ENCODE measurements at regions not wholly inside any gene's neighbourhood (a gene's known extent, or its start where the extent isn't known, plus 50 kb on each side); places are given as distances from the start of the nearest gene placed in this dataset.

DNA sequence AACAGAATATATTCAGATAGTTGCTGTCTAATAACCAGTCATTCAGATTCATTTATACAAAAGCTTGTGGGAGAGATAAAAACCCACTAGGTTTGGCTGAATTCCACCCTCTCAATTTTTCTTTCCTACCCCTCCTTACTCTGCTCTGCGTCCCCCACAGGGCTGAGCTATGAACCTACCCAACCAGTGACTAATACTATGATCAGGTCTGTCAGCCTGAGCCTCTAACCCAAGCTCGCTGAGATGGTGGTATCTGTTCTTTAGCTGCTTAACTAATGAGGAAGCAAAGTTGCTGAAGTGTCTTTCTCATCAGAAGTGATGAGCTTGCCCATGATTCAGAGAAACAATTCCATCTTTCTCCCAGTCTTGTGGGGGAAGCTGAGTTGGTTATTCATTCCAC is 248.7 kb upstream of the GPR26 start:
- TF ChIP-seq, protein P1, sequence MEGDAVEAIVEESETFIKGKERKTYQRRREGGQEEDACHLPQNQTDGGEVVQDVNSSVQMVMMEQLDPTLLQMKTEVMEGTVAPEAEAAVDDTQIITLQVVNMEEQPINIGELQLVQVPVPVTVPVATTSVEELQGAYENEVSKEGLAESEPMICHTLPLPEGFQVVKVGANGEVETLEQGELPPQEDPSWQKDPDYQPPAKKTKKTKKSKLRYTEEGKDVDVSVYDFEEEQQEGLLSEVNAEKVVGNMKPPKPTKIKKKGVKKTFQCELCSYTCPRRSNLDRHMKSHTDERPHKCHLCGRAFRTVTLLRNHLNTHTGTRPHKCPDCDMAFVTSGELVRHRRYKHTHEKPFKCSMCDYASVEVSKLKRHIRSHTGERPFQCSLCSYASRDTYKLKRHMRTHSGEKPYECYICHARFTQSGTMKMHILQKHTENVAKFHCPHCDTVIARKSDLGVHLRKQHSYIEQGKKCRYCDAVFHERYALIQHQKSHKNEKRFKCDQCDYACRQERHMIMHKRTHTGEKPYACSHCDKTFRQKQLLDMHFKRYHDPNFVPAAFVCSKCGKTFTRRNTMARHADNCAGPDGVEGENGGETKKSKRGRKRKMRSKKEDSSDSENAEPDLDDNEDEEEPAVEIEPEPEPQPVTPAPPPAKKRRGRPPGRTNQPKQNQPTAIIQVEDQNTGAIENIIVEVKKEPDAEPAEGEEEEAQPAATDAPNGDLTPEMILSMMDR (IDR thresholded peaks at IDR 0.05): no peak
- H3K27ac ChIP-seq: no peak overlapping the region
- no peak overlapping the region for H3K4me3 ChIP-seq
- H3K9me3 ChIP-seq: no peaks in the 10 kb centered on the region
- 51 to 58% methylated on average over 2 of the region's 2 CpGs for WGBS, 2 donors
- H3K27me3 ChIP-seq: peaks cover 0 to 8% (median 0%) of the 10 kb centered on the region in 4 donors
- ATAC-seq (no peak), DNase-seq (no peak), FAIRE-seq (no peak)
- H3K4me1 ChIP-seq: no peaks in the 10 kb centered on the region
- intact Hi-C loops (cut with DNase I): no loop called here
- no peaks in the 10 kb centered on the region for H3K36me3 ChIP-seq

DNA sequence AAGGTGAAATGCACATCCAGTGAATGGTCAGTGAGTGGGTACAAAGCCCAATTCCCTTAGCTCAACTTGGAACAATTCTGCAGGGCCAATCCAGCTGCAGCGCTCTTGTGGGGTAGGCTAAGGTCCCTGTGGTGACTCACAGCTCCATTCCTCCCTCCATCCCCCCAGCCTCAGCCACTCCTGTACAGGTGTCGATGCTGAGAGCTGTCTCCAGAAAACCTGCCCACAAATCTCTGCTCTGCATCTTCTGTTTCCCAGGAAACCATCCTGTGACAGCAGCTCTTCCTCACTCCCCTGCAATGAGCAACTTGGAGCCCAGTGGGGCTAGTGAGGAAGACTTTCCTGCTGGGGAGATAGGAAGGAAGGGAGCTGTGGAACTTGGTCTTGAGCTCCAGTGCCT is 244.7 kb upstream of the GPR26 start:
- H3K36me3 ChIP-seq: no peaks in the 10 kb centered on the region
- no peak overlapping the region for H3K4me3 ChIP-seq
- no peak overlapping the region for H3K27ac ChIP-seq
- no peak for FAIRE-seq
- H3K27me3 ChIP-seq: peaks cover 0 to 2% (median 0%) of the 10 kb centered on the region in 4 donors
- H3K9me3 ChIP-seq: no peaks in the 10 kb centered on the region
- 69 to 76% methylated on average over 2 of the region's 2 CpGs for WGBS, 2 donors
- TF ChIP-seq, protein P1 (IDR thresholded peaks at IDR 0.05): no peak
- no peak for DNase-seq
- ATAC-seq: no peak
- no peaks in the 10 kb centered on the region for H3K4me1 ChIP-seq
- intact Hi-C loops (cut with DNase I): no loop called here

DNA sequence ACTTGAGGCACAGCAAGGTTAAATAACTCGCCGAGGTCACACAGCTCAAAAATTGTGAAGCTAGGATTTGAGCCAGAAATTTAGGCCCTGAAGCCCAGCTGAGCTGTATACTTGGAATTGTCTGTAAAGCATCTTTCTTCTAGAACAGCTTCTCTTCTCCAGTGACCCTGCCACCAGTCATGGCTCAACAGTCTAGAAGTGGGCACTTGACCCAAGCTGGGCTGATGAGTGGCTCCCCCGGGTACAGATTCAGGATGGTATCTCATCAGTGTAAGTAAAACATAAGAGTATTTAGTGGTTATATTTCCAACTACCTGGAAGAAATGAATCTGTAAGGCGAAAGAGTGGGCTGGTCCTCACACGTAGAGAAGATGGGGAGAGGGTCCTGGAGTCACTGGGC is 243.9 kb upstream of the GPR26 start:
- intact Hi-C loops (cut with DNase I): no loop called here
- Histone ChIP-seq H3K9me3 (no peaks in the 10 kb centered on the region), H3K27me3 (no peaks in the 10 kb centered on the region), H3K4me1 (no peaks in the 10 kb centered on the region), H3K27ac (no peak overlapping the region), H3K36me3 (no peaks in the 10 kb centered on the region), H3K4me3 (no peak overlapping the region)
- ATAC-seq (no peak), DNase-seq (no peak), FAIRE-seq (no peak)
- WGBS, 2 donors: 78 to 89% methylated on average over 5 of the region's 5 CpGs
- TF ChIP-seq, protein P1 (IDR thresholded peaks at IDR 0.05): no peak

DNA sequence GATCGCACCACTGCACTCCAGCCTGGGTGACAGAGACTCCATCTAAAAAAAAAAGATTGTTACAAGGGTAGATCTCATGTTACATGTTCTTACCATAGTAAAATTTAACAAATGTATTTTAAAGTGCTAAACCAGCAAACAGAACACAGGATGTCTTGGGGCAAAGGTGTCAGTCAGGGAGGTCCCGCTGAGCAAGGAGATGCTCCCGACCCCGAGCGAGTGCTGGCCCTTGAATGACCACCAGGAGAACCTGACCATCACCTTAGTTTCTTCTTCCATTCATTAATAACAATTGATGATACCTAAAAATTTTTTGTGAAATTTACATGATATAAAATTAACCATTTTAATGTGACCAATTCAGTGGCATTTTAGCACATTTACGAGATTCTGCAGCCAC is 241.6 kb upstream of the GPR26 start:
- ATAC-seq (no peak), DNase-seq (no peak), FAIRE-seq (no peak)
- intact Hi-C loops (cut with DNase I): no loop called here
- Histone ChIP-seq H3K36me3 (no peaks in the 10 kb centered on the region), H3K9me3 (no peaks in the 10 kb centered on the region), H3K4me1 (no peaks in the 10 kb centered on the region), H3K27ac (no peak overlapping the region), H3K27me3 (no peaks in the 10 kb centered on the region), H3K4me3 (no peak overlapping the region)
- TF ChIP-seq, protein P1 (IDR thresholded peaks at IDR 0.05): no peak
- WGBS, 2 donors: 70 to 75% methylated on average over 6 of the region's 6 CpGs

DNA sequence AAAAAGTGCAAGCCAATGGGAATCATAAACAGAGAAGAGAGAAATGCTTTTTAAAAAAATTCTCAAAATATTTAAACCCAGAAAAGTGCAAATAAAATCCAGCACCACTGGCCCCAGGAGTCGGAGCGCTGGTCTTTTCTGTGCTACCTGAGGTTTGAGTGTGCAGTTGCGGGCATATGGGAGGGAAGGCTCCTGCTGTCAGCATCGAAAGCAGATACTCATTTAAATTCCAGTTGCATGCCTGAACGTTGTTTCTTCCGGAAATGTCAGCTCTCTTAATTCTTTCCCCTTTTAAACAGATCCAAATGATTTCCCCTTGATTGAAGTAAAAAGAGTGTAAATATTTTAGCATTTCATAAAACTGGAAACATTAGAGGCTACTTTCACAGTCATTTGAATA is 240.5 kb upstream of the GPR26 start:
- DNase-seq: no peak
- Histone ChIP-seq H3K4me1 (no peaks in the 10 kb centered on the region), H3K4me3 (no peak overlapping the region), H3K36me3 (no peaks in the 10 kb centered on the region), H3K9me3 (no peaks in the 10 kb centered on the region), H3K27ac (no peak overlapping the region), H3K27me3 (no peaks in the 10 kb centered on the region)
- WGBS, 2 donors: 53 to 55% methylated on average over 6 of the region's 6 CpGs
- ATAC-seq: no peak
- no peak for FAIRE-seq
- intact Hi-C loops (cut with DNase I): no loop called here
- TF ChIP-seq, protein P1 (IDR thresholded peaks at IDR 0.05): no peak

All from pancreas (tissue), 10 donors.